ENCODE measurements at regions not wholly inside any gene's neighbourhood (a gene's known extent, or its start where the extent isn't known, plus 50 kb on each side); places are given as distances from the start of the nearest gene placed in this dataset.

- DNase-seq, result no peak
Measured at GRCh38 chr7:67773081-67773480, 776.4 kb downstream of the TYW1 start.

- DNase-seq, result no peak
Measured at GRCh38 chr7:67777119-67777518, 780.5 kb downstream of the TYW1 start.

- no peak for DNase-seq
Measured at GRCh38 chr7:67781841-67782240, 785.2 kb downstream of the TYW1 start.

- DNase-seq, result no peak
Measured at GRCh38 chr7:67786021-67786420, 789.4 kb downstream of the TYW1 start.

GRCh38 chr7:67788669-67789068 lies 792.0 kb downstream of the TYW1 start:
- no peak for DNase-seq

GRCh38 chr7:67791918-67792317 lies 795.3 kb downstream of the TYW1 start:
- no peak for DNase-seq

GRCh38 chr7:67794544-67794943 lies 797.9 kb downstream of the TYW1 start:
- DNase-seq, result no peak

GRCh38 chr7:67803789-67804188 lies 807.2 kb downstream of the TYW1 start:
- no peak for DNase-seq

- no peak for DNase-seq
Measured at GRCh38 chr7:67805921-67806471, 809.4 kb downstream of the TYW1 start.

GRCh38 chr7:67807826-67808225 lies 811.2 kb downstream of the TYW1 start:
- no peak for DNase-seq

GRCh38 chr7:67809586-67809985 lies 813.0 kb downstream of the TYW1 start:
- no peak for DNase-seq

- DNase-seq, result no peak
Measured at GRCh38 chr7:67813621-67814292, 817.1 kb downstream of the TYW1 start.

GRCh38 chr7:67817481-67817880 lies 820.8 kb downstream of the TYW1 start:
- no peak for DNase-seq

GRCh38 chr7:67821116-67821515 lies 824.5 kb downstream of the TYW1 start:
- no peak for DNase-seq

GRCh38 chr7:67823345-67823744 lies 826.7 kb downstream of the TYW1 start:
- DNase-seq, result no peak

- no peak for DNase-seq
Measured at GRCh38 chr7:67825356-67825755, 828.7 kb downstream of the TYW1 start.

- DNase-seq, result no peak
Measured at GRCh38 chr7:67841896-67842295, 845.3 kb downstream of the TYW1 start.

GRCh38 chr7:67842571-67842970 lies 845.9 kb downstream of the TYW1 start:
- DNase-seq, result no peak

GRCh38 chr7:67843001-67843565 lies 846.5 kb downstream of the TYW1 start:
- DNase-seq, result no peak

- DNase-seq, result no peak
Measured at GRCh38 chr7:67843615-67844014, 847.0 kb downstream of the TYW1 start.

GRCh38 chr7:67847092-67847787 lies 850.6 kb downstream of the TYW1 start:
- no peak for DNase-seq

- DNase-seq, result no peak
Measured at GRCh38 chr7:67854221-67855178, 857.9 kb downstream of the TYW1 start.

GRCh38 chr7:67855322-67855721 lies 858.7 kb downstream of the TYW1 start:
- no peak for DNase-seq
